HepG2 (cell line): ENCODE measurements at regions not wholly inside any gene's neighbourhood (a gene's known extent, or its start where the extent isn't known, plus 50 kb on each side); places are given as distances from the start of the nearest gene placed in this dataset.

Source experiments
- ATAC-seq: fragments of 200-7000 bp; cut with Tn5 transposase; 3 replicates; pipeline ENCODE4 v1.9.1; 2020; ENCODE audit warnings: mild to moderate bottlenecking, moderate library complexity
- BruUV-seq: library from RNA; stranded (reverse); fragments of 400-500 nt; replicated peaks from 2 replicates; lab custom pipeline; 2021; lab: Mats Ljungman, UMichigan
- CTCF ChIA-PET: fragments of 300-600 bp; formaldehyde crosslinking; extraction: SDS; loops from one replicate; lab custom pipeline; 2021; ENCODE audit warnings: low total read pairs, inconsistent platforms, low intra/inter-chr PET ratio; lab: Yijun Ruan, JAX
- POLR2A ChIA-PET: fragments of 350-600 bp; sonication (Branson Sonifier 250); formaldehyde crosslinking; loops from one replicate; lab custom pipeline; 2020; ENCODE audit warnings: antibody characterized with exemption, inconsistent platforms; lab: Yijun Ruan, JAX
- DNase-seq: peaks from one replicate; pipeline ENCODE4 v3.0.0-alpha.2; 2015; ENCODE audit warnings: low spot score
- FAIRE-seq: peaks from 3 replicates; lab custom pipeline; 2011; peaks lifted over from hg19 to GRCh38; lab: Jason Lieb, UNC
- H2AFZ ChIP-seq: one replicate; pipeline ENCODE4 v1.6.1; 2011; ENCODE audit warnings: low read length, inconsistent platforms
- H3K27ac ChIP-seq: fragments of 300-600 bp; 3 replicates; pipeline ENCODE4 v1.8.0; 2011; ENCODE audit warnings: mixed run types, mild to moderate bottlenecking, mixed read lengths, low read length, inconsistent platforms; ENCODE audit not compliant: insufficient read depth; ENCODE audit errors: extremely low read length
- H3K27me3 ChIP-seq, 2 experiments: fragments of 200-600 bp in 1 of 2; 2 replicates in 1 of 2; 3 replicates in 1 of 2; pipeline versions ENCODE4 v1.6.0 to v1.8.0; 2011; ENCODE audit warnings: low read length in 2 of 2, mild to moderate bottlenecking in 2 of 2, moderate library complexity in 2 of 2, inconsistent platforms in 1 of 2; ENCODE audit not compliant: insufficient read depth in 2 of 2, control insufficient read depth in 1 of 2
- H3K36me3 ChIP-seq, 2 experiments: fragments of 200-600 bp in 1 of 2; replicated peaks in 1 of 2; 2 replicates in 1 of 2; 3 replicates in 1 of 2; pipeline versions ENCODE4 v1.5.1 to v1.8.0; 2011; ENCODE audit warnings: low read length in 2 of 2, inconsistent platforms in 1 of 2; ENCODE audit not compliant: insufficient read depth in 2 of 2, control insufficient read depth in 1 of 2
- H3K4me1 ChIP-seq: 2 replicates; pipeline ENCODE4 v1.5.1; 2012; ENCODE audit warnings: low read length, inconsistent platforms; ENCODE audit not compliant: insufficient read depth
- H3K4me2 ChIP-seq: 2 replicates; pipeline ENCODE4 v1.6.0; 2011; ENCODE audit warnings: low read depth, low read length, inconsistent platforms
- H3K4me3 ChIP-seq, 3 experiments: fragments of 200-600 bp in 1 of 3; sonication (generic), shearing (Covaris generic) in 1 of 3; replicated peaks in 1 of 3; 2 replicates each; pipeline ENCODE4 v1.5.1; 2011 to 2016; ENCODE audit warnings: low read length in 3 of 3, inconsistent platforms in 2 of 3, low read depth in 2 of 3, mild to moderate bottlenecking in 2 of 3, control low read depth in 1 of 3, mixed read lengths in 1 of 3; ENCODE audit not compliant: insufficient read depth in 1 of 3
- H3K79me2 ChIP-seq: one replicate; pipeline ENCODE4 v1.6.1; 2011; ENCODE audit warnings: low read length, inconsistent platforms; ENCODE audit not compliant: insufficient read depth
- H3K9ac ChIP-seq: 2 replicates; pipeline ENCODE4 v1.6.0; 2011; ENCODE audit warnings: mild to moderate bottlenecking, low read depth, low read length, inconsistent platforms; ENCODE audit not compliant: insufficient read depth
- H3K9me3 ChIP-seq: 2 replicates; pipeline ENCODE4 v1.5.1; 2012; ENCODE audit warnings: mild to moderate bottlenecking, low read length
- H4K20me1 ChIP-seq: 2 replicates; pipeline ENCODE4 v1.6.0; 2011; ENCODE audit warnings: inconsistent platforms, mild to moderate bottlenecking, low read length, moderate library complexity; ENCODE audit not compliant: insufficient read depth
- CCDC6 ChIP-seq: sonication (generic); formaldehyde crosslinking; IDR thresholded peaks from 2 replicates; pipeline ENCODE4 v1.8.1; 2022; ENCODE audit warnings: mild to moderate bottlenecking, missing genetic modification reagents, moderate library complexity
- RFX5 ChIP-seq: IDR thresholded peaks from 2 replicates; pipeline ENCODE4 v1.6.1; 2011; ENCODE audit warnings: low read depth, low read length, improper control_type of control experiment
- SAFB2 ChIP-seq: sonication (generic); formaldehyde crosslinking; IDR thresholded peaks from 2 replicates; pipeline ENCODE4 v1.5.1; 2020; ENCODE audit warnings: missing genetic modification reagents, low read depth, mild to moderate bottlenecking, borderline replicate concordance
- SIX1 ChIP-seq: sonication (generic); formaldehyde crosslinking; IDR thresholded peaks from 2 replicates; pipeline ENCODE4 v1.4.0; 2020; ENCODE audit warnings: missing genetic modification reagents, borderline replicate concordance
- STAG1 ChIP-seq: sonication (generic); formaldehyde crosslinking; IDR thresholded peaks from 2 replicates; pipeline ENCODE4 v1.4.0; 2020; ENCODE audit warnings: missing genetic modification reagents
- ZFP36L2 ChIP-seq: sonication (generic); formaldehyde crosslinking; IDR thresholded peaks from 2 replicates; pipeline ENCODE4 v1.4.0; 2020; ENCODE audit warnings: missing genetic modification reagents
- ZNF24 ChIP-seq: fragments of 450-650 bp; IDR thresholded peaks from 2 replicates; pipeline ENCODE4 v1.6.1; 2017; ENCODE audit warnings: antibody characterized with exemption, mild to moderate bottlenecking
- ZNF670 ChIP-seq: sonication (generic); formaldehyde crosslinking; IDR thresholded peaks from 2 replicates; pipeline ENCODE4 v1.8.0; 2022; ENCODE audit warnings: mild to moderate bottlenecking, missing genetic modification reagents, borderline replicate concordance
- ZNF776 ChIP-seq: sonication (generic); formaldehyde crosslinking; IDR thresholded peaks from 2 replicates; pipeline ENCODE4 v1.4.0; 2020; ENCODE audit warnings: mild to moderate bottlenecking, missing genetic modification reagents
- ZNF780A ChIP-seq: sonication (generic); formaldehyde crosslinking; IDR thresholded peaks from 2 replicates; pipeline ENCODE4 v1.8.0; 2022; ENCODE audit warnings: mild to moderate bottlenecking, missing genetic modification reagents, moderate library complexity
- ZNF788 ChIP-seq: sonication (generic); formaldehyde crosslinking; IDR thresholded peaks from 2 replicates; pipeline ENCODE4 v1.5.0; 2020; ENCODE audit warnings: mild to moderate bottlenecking, missing genetic modification reagents, borderline replicate concordance
- ZNF841 ChIP-seq: sonication (generic); formaldehyde crosslinking; IDR thresholded peaks from 2 replicates; pipeline ENCODE4 v1.8.1; 2023; ENCODE audit warnings: missing genetic modification reagents, borderline replicate concordance
- ZUFSP ChIP-seq: sonication (generic); formaldehyde crosslinking; IDR thresholded peaks from 2 replicates; pipeline ENCODE4 v1.9.0; 2021; ENCODE audit warnings: missing genetic modification reagents, mild to moderate bottlenecking, borderline replicate concordance
- WGBS: methylation state at CpG from one replicate; pipeline ENCODE4 v1.1.6; 2017; ENCODE audit warnings: low lambda C conversion rate; 5-methylcytosine and 5-hydroxymethylcytosine counted together
- in situ Hi-C: cut with HindIII; loops from 2 replicates; pipeline ENCODE4 v1.10.0; 2017; ENCODE audit warnings: low pct_unique_long_range_greater_than_20kb; ENCODE audit not compliant: extremely low pct_ligation_motif_present
- intact Hi-C: fragments of 100-400 bp; cut with micrococcal nuclease; formaldehyde crosslinking; loops from one replicate; pipeline ENCODE4 v1.10.0; 2022; ENCODE audit not compliant: unreplicated experiment

- TF ChIP-seq SAFB2 (CRISPR knock-in tag): no peak
- TF ChIP-seq ZNF24: no peak
- no peak for TF ChIP-seq ZUFSP (CRISPR knock-in tag)
These were observed 262.2 kb upstream of the ZNF521 start (continued) for GRCh38 chr18:25614168-25614567.

- Histone ChIP-seq H3K27me3 (no peaks in the 10 kb centered on the region), H3K9me3 (peaks cover 4% of the 10 kb centered on the region; the same call in 1 of the 2 replicates), H3K4me1 (no peaks in the 10 kb centered on the region), H3K36me3 (no peaks in the 10 kb centered on the region), H3K79me2 (no peaks in the 10 kb centered on the region), H3K4me3 (no peak overlapping the region), H4K20me1 (no peaks in the 10 kb centered on the region), H3K9ac (no peak overlapping the region), H3K4me2 (no peak overlapping the region), H2AFZ (no peak overlapping the region), H3K27ac (no peak overlapping the region)
- intact Hi-C loops: no loop called here
- ATAC-seq: no peak
- BruUV-seq: no TSS peak
- TF ChIP-seq CCDC6 (CRISPR knock-in tag) (no peak), RFX5 (no peak), ZFP36L2 (CRISPR knock-in tag) (no peak), ZNF841 (CRISPR knock-in tag) (no peak), SIX1 (CRISPR knock-in tag) (no peak), ZNF788 (CRISPR knock-in tag) (no peak), ZNF780A (CRISPR knock-in tag) (no peak), ZNF670 (CRISPR knock-in tag) (no peak), STAG1 (no peak), ZNF776 (no peak)
- no peak for DNase-seq
- in situ Hi-C loops: no loop called here
- CTCF ChIA-PET: no interaction called here
- FAIRE-seq: no peak
- POLR2A ChIA-PET: no interaction called here
- 22% methylated on average over 5 of the region's 5 CpGs for WGBS
These were observed 260.5 kb upstream of the ZNF521 start for GRCh38 chr18:25612466-25612865.
